Peyer's patch (tissue), 4 donors: ENCODE measurements at regions not wholly inside any gene's neighbourhood (a gene's known extent, or its start where the extent isn't known, plus 50 kb on each side); places are given as distances from the start of the nearest gene placed in this dataset.

Source experiments
- DNase-seq, 3 donors: peaks; one replicate each; pipeline ENCODE4 v3.0.0-alpha.2; 2017 to 2019
- H3K27ac ChIP-seq, 4 donors: fragments of 200-600 bp; sonication (generic); one replicate each; pipeline ENCODE4 v1.5.1; 2016 to 2019
- H3K27me3 ChIP-seq, 2 donors: fragments of 200-600 bp; sonication (generic); one replicate each; pipeline ENCODE4 v1.5.1; 2019
- H3K36me3 ChIP-seq, 3 donors: fragments of 200-600 bp; sonication (generic); one replicate each; pipeline ENCODE4 v1.5.1; 2016 to 2019
- H3K4me1 ChIP-seq, 4 donors: fragments of 200-600 bp; sonication (generic); one replicate each; pipeline ENCODE4 v1.5.1; 2016 to 2019
- H3K4me3 ChIP-seq, 4 donors: fragments of 200-600 bp; sonication (generic); 1 replicate in 3 of 4; 2 replicates in 1 of 4; pipeline ENCODE4 v1.5.1; 2016 to 2019; ENCODE audit warnings: mild to moderate bottlenecking in 1 of 4
- H3K9me3 ChIP-seq, 4 donors: fragments of 200-600 bp; sonication (generic); one replicate each; pipeline ENCODE4 v1.5.1; 2016 to 2019; ENCODE audit warnings: mild to moderate bottlenecking in 1 of 4
- POLR2A ChIP-seq, 2 donors: fragments of 450-650 bp; IDR thresholded peaks; one replicate each; pipeline ENCODE4 v1.5.1; 2017; ENCODE audit warnings: antibody characterized with exemption in 2 of 2, mild to moderate bottlenecking in 2 of 2, moderate library complexity in 2 of 2
- TF ChIP-seq, protein P1 (sequence below), 6 experiments: fragments of 450-650 bp in 4 of 6; fragments of 200-600 bp in 2 of 6; sonication (generic) in 1 of 6; IDR thresholded peaks; one replicate each; pipeline ENCODE4 v1.5.1; 2017 to 2019; ENCODE audit warnings: antibody characterized with exemption in 6 of 6, mild to moderate bottlenecking in 3 of 6, moderate library complexity in 1 of 6

DNA sequence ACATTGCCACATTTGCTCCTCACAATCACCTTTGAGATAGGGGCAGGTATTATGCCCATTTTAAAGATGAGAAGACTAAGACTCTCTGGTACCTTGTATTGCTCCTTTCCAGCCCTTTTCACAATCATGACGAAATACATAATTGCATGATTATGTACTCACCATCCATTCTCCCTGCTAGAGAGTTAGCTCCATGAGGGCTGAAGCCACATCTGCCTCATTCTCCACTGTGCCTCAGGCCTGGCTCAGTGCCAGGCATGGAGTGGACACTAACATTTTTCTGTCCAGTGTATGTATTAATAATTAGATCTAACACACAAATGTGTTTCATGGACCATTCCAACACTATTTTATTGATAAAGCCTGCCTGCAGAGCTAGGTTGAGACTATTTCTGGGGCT is 191.4 kb downstream of the MINAR1 start:
- TF ChIP-seq POLR2A (IDR thresholded peaks at IDR 0.05) = no peak
- TF ChIP-seq, protein P1, sequence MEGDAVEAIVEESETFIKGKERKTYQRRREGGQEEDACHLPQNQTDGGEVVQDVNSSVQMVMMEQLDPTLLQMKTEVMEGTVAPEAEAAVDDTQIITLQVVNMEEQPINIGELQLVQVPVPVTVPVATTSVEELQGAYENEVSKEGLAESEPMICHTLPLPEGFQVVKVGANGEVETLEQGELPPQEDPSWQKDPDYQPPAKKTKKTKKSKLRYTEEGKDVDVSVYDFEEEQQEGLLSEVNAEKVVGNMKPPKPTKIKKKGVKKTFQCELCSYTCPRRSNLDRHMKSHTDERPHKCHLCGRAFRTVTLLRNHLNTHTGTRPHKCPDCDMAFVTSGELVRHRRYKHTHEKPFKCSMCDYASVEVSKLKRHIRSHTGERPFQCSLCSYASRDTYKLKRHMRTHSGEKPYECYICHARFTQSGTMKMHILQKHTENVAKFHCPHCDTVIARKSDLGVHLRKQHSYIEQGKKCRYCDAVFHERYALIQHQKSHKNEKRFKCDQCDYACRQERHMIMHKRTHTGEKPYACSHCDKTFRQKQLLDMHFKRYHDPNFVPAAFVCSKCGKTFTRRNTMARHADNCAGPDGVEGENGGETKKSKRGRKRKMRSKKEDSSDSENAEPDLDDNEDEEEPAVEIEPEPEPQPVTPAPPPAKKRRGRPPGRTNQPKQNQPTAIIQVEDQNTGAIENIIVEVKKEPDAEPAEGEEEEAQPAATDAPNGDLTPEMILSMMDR (IDR thresholded peaks at IDR 0.05) = no peak

DNA sequence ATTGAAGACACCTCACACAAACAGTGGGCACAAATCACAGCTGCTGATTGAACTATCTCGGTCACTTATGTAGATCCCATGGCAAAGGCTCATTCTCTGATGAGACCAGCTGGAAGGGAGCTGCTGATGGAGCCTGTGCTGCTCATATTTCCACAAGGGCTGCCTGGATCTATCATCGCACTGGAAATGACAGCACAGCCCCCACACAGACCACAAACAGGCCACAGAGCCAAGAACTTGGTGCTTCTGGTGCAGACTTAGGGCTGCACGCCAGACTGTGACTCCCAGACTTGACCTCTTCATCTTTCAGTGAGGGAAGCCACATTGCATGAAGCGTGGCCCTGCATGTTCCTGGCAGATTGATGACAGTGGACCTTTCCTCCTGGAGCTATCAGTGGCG is 197.6 kb downstream of the MINAR1 start:
- Histone ChIP-seq H3K9me3 (no peaks in the 10 kb centered on the region), H3K4me1 (no peaks in the 10 kb centered on the region), H3K36me3 (no peaks in the 10 kb centered on the region), H3K27ac (no peak overlapping the region), H3K27me3 (no peaks in the 10 kb centered on the region), H3K4me3 (no peak overlapping the region)
- no peak for DNase-seq
- no peak for TF ChIP-seq POLR2A (IDR thresholded peaks at IDR 0.05)
- TF ChIP-seq, protein P1 (IDR thresholded peaks at IDR 0.05) = no peak

More for the DNA sequence above, 191.4 kb downstream of the MINAR1 start:
- no peak for DNase-seq
- Histone ChIP-seq H3K27ac (no peak overlapping the region), H3K36me3 (no peaks in the 10 kb centered on the region), H3K4me1 (no peaks in the 10 kb centered on the region), H3K27me3 (no peaks in the 10 kb centered on the region), H3K9me3 (no peaks in the 10 kb centered on the region), H3K4me3 (no peak overlapping the region)

DNA sequence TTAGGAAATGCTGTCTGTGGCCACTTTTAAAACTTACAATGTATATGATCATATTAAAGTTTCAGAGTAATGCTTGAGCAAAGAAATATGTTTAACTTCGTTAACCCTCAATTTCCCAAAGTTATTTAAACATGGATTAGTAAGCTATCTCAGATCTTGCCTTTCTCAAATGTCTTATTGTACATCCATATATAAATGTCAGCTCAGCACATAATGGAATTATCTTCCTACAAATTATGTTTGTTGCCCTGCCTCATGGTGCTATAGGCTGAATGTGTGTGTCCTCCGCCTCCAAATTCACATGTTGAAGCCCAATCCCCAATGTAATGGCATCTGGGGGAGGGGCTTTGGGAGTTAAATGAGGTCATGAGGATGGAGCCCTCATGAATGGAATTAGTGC is 200.3 kb downstream of the MINAR1 start:
- Histone ChIP-seq H3K4me1 (no peaks in the 10 kb centered on the region), H3K27me3 (no peaks in the 10 kb centered on the region), H3K36me3 (no peaks in the 10 kb centered on the region), H3K9me3 (no peaks in the 10 kb centered on the region), H3K4me3 (no peak overlapping the region), H3K27ac (no peak overlapping the region)
- TF ChIP-seq POLR2A (IDR thresholded peaks at IDR 0.05) = no peak
- TF ChIP-seq, protein P1 (IDR thresholded peaks at IDR 0.05) = no peak
- no peak for DNase-seq

DNA sequence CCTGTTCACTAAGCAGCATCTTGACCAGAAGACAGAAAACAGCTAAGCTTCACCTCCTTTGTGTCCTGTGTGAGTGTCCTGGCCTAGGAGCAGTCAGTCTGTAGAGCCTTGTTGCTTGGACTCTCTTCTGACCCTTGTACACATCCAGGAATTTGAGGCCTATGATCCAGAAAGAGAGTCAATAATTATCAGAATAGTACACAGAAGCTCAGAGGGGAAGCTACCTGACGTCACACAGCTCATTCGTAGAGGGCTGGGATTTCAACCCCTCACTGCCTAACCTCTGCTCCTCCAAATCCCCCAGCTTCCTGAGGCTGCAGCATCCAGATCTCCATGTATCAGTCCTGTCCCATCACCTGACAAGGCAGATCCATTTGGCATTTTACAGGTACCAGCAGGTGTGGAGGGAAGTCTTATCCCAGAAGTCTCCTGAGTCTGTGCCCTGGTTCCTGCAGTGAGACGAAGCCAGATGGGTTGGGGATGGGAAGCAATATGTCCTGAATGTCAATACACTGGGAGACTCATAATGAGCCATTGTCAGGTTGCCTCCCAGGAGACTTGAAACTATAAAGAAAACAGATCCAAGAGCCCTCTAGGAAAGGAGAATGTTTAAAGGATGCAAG is 203.1 kb downstream of the MINAR1 start:
- Histone ChIP-seq H3K4me3 (no peak overlapping the region), H3K4me1 (no peaks in the 10 kb centered on the region), H3K36me3 (no peaks in the 10 kb centered on the region), H3K27me3 (no peaks in the 10 kb centered on the region), H3K9me3 (no peaks in the 10 kb centered on the region), H3K27ac (no peak overlapping the region)
- DNase-seq = no peak
- no peak for TF ChIP-seq POLR2A (IDR thresholded peaks at IDR 0.05)
- TF ChIP-seq, protein P1 (IDR thresholded peaks at IDR 0.05) = no peak

DNA sequence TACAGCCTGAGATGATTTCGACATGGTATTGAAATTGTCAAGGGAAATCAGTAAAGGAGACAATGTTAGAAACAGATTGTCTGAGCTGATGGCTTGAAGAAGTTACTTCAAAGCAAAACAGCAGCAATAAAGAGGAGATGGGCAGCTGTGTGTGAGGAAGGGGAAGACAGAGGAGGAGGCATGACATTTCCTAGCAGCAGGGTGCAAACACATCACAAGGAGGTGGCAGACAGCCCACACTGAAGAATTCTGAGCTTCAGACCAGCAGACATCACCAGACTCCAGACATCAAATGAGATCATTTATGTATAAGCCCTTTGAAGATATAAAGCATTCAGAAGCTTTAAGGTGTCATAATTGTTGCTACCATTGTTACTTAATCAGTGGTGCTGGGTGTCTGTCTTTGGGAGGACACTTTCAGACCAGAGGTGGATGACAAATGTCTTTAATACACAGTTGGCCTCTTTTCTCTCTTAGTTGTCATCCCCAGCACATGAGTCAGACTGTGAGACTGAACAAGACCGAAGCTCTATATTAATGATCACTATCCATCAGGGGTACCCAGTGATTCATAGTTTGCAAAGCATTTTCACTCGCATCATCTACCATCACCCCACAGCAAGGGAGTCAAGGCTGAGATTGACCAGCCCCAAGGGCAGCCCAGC is 203.9 kb downstream of the MINAR1 start:
- Histone ChIP-seq H3K27ac (no peak overlapping the region), H3K4me3 (no peak overlapping the region), H3K4me1 (no peaks in the 10 kb centered on the region), H3K27me3 (no peaks in the 10 kb centered on the region), H3K36me3 (no peaks in the 10 kb centered on the region), H3K9me3 (no peaks in the 10 kb centered on the region)
- no peak for DNase-seq
- TF ChIP-seq, protein P1 (IDR thresholded peaks at IDR 0.05) = no peak
- no peak for TF ChIP-seq POLR2A (IDR thresholded peaks at IDR 0.05)
